Breast epithelium (tissue), 4 donors: ENCODE measurements at regions not wholly inside any gene's neighbourhood (a gene's known extent, or its start where the extent isn't known, plus 50 kb on each side); places are given as distances from the start of the nearest gene placed in this dataset.
"Not testable (repeated sequence)": the region's sequence is repeated elsewhere in the genome, so short reads cannot be mapped to it uniquely, and the experiment has no call there.

Experiments
- DNase-seq, 2 donors: peaks; one replicate each; pipeline ENCODE4 v3.0.0-alpha.2; 2019; ENCODE audit warnings: low spot score in 2 of 2
- H3K27ac ChIP-seq, 2 donors: fragments of 200-600 bp; sonication (generic) in 1 of 2; one replicate each; pipeline ENCODE4 v1.5.1; 2016 to 2019; ENCODE audit warnings: mild to moderate bottlenecking in 1 of 2
- H3K27me3 ChIP-seq, 2 donors: fragments of 200-600 bp; sonication (generic) in 1 of 2; one replicate each; pipeline versions ENCODE4 v1.5.1 to v1.6.0; 2017 to 2019; ENCODE audit warnings: control low read depth in 1 of 2, mild to moderate bottlenecking in 1 of 2
- H3K36me3 ChIP-seq: fragments of 200-600 bp; one replicate; pipeline ENCODE4 v1.5.1; 2019
- H3K4me1 ChIP-seq, 2 donors: fragments of 200-600 bp; sonication (generic); one replicate each; pipeline ENCODE4 v1.5.1; 2016 to 2019; ENCODE audit warnings: control low read depth in 1 of 2
- H3K4me3 ChIP-seq, 3 donors: fragments of 200-600 bp; sonication (generic); 1 replicate in 2 of 3; 2 replicates in 1 of 3; pipeline ENCODE4 v1.5.1; 2016 to 2019; ENCODE audit warnings: mild to moderate bottlenecking in 3 of 3, moderate library complexity in 2 of 3
- H3K9me3 ChIP-seq, 2 donors: fragments of 200-600 bp; sonication (generic) in 1 of 2; one replicate each; pipeline ENCODE4 v1.5.1; 2016 to 2019; ENCODE audit warnings: control low read depth in 1 of 2
- CTCF ChIP-seq, 3 donors: fragments of 450-650 bp; IDR thresholded peaks; one replicate each; pipeline ENCODE4 v1.5.1; 2016 to 2017; ENCODE audit warnings: antibody characterized with exemption in 3 of 3, mild to moderate bottlenecking in 3 of 3, moderate library complexity in 3 of 3
- POLR2A ChIP-seq: fragments of 450-650 bp; IDR thresholded peaks from one replicate; pipeline ENCODE4 v1.6.1; 2016; ENCODE audit warnings: antibody characterized with exemption, mild to moderate bottlenecking, moderate library complexity
- POLR2AphosphoS5 ChIP-seq, 3 donors: sonication (generic); formaldehyde crosslinking; IDR thresholded peaks; one replicate each; pipeline ENCODE4 v1.6.1; 2017; ENCODE audit warnings: antibody characterized with exemption in 3 of 3
- intact Hi-C: fragments of 100-400 bp; cut with DNase I; formaldehyde crosslinking; loops from one replicate; pipeline ENCODE4 v1.15.1; 2023; ENCODE audit warnings: low total_unique reads

- Histone ChIP-seq H3K36me3 (no peaks in the 10 kb centered on the region), H3K27ac (no peak overlapping the region), H3K4me3 (no peak overlapping the region), H3K4me1 (no peaks in the 10 kb centered on the region), H3K27me3 (no peaks in the 10 kb centered on the region), H3K9me3 (no peaks in the 10 kb centered on the region)
- no peak for DNase-seq
- TF ChIP-seq CTCF (IDR thresholded peaks at IDR 0.05): no peak
- TF ChIP-seq POLR2AphosphoS5 (IDR thresholded peaks at IDR 0.05): no peak
- TF ChIP-seq POLR2A: no peak
- intact Hi-C loops: no loop called here
These were observed 373.4 kb upstream of the PCDH15 start for GRCh38 chr10:55174419-55174818.

- Histone ChIP-seq H3K4me1 (no peaks in the 10 kb centered on the region), H3K27me3 (no peaks in the 10 kb centered on the region), H3K9me3 (no peaks in the 10 kb centered on the region), H3K36me3 (no peaks in the 10 kb centered on the region), H3K27ac (no peak overlapping the region), H3K4me3 (no peak overlapping the region)
- DNase-seq: no peak
- intact Hi-C loops: no loop called here
- TF ChIP-seq POLR2AphosphoS5 (IDR thresholded peaks at IDR 0.05) (no peak), POLR2A (no peak), CTCF (IDR thresholded peaks at IDR 0.05) (no peak)
These were observed 368.5 kb upstream of the PCDH15 start for GRCh38 chr10:55169493-55169892.

DNA sequence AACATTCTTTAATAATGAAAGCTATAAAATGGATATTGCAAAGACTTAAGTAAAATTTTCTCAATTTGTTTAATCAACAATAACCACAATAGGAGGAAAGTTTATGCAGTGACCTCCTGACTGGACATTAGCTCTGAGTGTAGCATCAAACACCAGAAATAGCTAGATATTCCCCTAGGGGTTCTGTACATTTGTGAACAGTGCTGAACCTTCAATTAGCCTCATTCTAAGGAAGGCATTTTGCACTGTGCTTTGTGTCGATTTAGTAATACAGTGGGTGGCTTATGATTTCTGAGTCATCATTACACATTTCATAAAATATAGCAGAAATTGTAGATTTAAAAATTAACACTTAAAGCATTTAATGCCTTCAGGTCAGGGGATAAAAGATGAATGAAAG lies 367.3 kb upstream of the PCDH15 start:
- intact Hi-C loops: no loop called here
- H3K4me1 ChIP-seq: no peaks in the 10 kb centered on the region
- H3K27ac ChIP-seq: no peak overlapping the region
- no peaks in the 10 kb centered on the region for H3K9me3 ChIP-seq
- no peaks in the 10 kb centered on the region for H3K36me3 ChIP-seq
- no peak for DNase-seq
- TF ChIP-seq POLR2AphosphoS5 (IDR thresholded peaks at IDR 0.05): no peak
- TF ChIP-seq POLR2A: no peak
- TF ChIP-seq CTCF (IDR thresholded peaks at IDR 0.05): no peak
- H3K27me3 ChIP-seq: no peaks in the 10 kb centered on the region
- no peak overlapping the region for H3K4me3 ChIP-seq

GRCh38 chr10:55163388-55163979 lies 362.5 kb upstream of the PCDH15 start:
- H3K4me1 ChIP-seq: no peaks in the 10 kb centered on the region
- intact Hi-C loops: no loop called here

GRCh38 chr10:55162321-55162720 lies 361.3 kb upstream of the PCDH15 start:
- intact Hi-C loops, H3K4me3 ChIP-seq, DNase-seq, H3K36me3 ChIP-seq, H3K27ac ChIP-seq, H3K4me1 ChIP-seq, H3K9me3 ChIP-seq, H3K27me3 ChIP-seq: not testable (repeated sequence)

More at GRCh38 chr10:55163388-55163979, 362.5 kb upstream of the PCDH15 start:
- no peak overlapping the region for H3K4me3 ChIP-seq
- no peaks in the 10 kb centered on the region for H3K9me3 ChIP-seq
- H3K27me3 ChIP-seq: no peaks in the 10 kb centered on the region
- H3K27ac ChIP-seq: no peak overlapping the region
- TF ChIP-seq CTCF (IDR thresholded peaks at IDR 0.05) (no peak), POLR2AphosphoS5 (IDR thresholded peaks at IDR 0.05) (no peak), POLR2A (no peak)
- DNase-seq: no peak
- no peaks in the 10 kb centered on the region for H3K36me3 ChIP-seq
